Caki2 (cell line): ENCODE measurements at regions not wholly inside any gene's neighbourhood (a gene's known extent, or its start where the extent isn't known, plus 50 kb on each side); places are given as distances from the start of the nearest gene placed in this dataset.
"Not testable (repeated sequence)": the region's sequence is repeated elsewhere in the genome, so short reads cannot be mapped to it uniquely, and the experiment has no call there.

ENCODE experiments used
- DNase-seq: peaks from one replicate; pipeline ENCODE4 v3.0.0-alpha.2; 2015; ENCODE audit warnings: low read depth
- in situ Hi-C: cut with HindIII; loops from 2 replicates; pipeline ENCODE4 v1.10.0; 2016; ENCODE audit warnings: low sequenced_read_pairs, low pct_unique_long_range_greater_than_20kb, mixed read lengths

- in situ Hi-C loops, result no loop called here
- DNase-seq, result no peak
Observed at GRCh38 chr16:64278196-64278595, 843.7 kb downstream of the CDH11 start.

- in situ Hi-C loops, result no loop called here
- DNase-seq, result no peak
Observed at GRCh38 chr16:64276646-64277045, 845.2 kb downstream of the CDH11 start.

GRCh38 chr16:64272028-64272427 lies 849.8 kb downstream of the CDH11 start:
- in situ Hi-C loops, result no loop called here
- no peak for DNase-seq

GRCh38 chr16:64269756-64270155 lies 852.1 kb downstream of the CDH11 start:
- in situ Hi-C loops, result no loop called here

GRCh38 chr16:64265756-64266155 lies 856.1 kb downstream of the CDH11 start:
- DNase-seq, result no peak
- in situ Hi-C loops, result no loop called here

More at GRCh38 chr16:64269756-64270155, 852.1 kb downstream of the CDH11 start:
- DNase-seq, result no peak

GRCh38 chr16:64260631-64261401 lies 861.0 kb downstream of the CDH11 start:
- DNase-seq, in situ Hi-C loops: not testable (repeated sequence)

DNA sequence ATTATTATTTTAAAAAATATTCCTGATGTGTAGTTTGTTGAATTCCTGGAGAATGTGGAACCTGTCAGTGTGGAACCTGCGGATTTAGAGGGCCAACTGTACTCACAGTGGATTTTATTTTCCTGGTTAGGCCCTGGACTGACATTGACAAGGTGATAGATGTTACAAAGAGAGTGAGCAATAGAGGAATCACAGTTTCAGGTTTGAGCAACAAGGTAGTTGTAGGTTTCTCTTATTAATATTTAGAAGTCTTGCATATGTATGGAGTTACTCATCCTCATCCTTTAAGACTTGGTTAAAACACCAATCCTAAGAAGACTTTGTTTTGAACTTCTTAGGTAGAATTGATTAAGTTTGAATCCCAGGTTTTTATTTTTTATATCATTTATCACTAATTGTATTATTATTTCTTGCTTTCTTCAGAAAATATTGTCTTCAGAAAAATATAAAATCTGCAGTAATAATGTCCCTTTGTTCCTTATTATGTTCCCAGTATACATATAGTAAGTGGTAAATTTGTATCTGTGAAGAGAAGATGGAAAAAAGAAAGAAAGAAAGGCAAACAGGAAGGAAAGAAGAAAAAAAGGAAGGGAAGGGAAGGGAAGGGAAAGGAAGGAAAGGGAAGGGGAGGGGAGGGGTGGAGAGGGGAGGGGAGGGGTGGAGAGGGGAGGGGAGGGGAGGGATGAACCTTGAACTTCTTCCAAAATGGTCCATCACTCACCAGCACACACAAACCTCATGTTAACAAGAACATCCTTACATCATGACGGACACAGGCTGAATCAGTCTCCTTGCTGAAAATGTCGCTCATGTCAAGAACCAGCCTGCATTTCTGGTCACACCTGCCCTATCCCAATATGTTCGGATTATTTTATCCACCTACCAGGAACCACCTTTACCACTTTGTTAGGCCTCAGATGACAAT lies 867.2 kb downstream of the CDH11 start:
- in situ Hi-C loops, result no loop called here
- no peak for DNase-seq

GRCh38 chr16:64253525-64253924 lies 868.3 kb downstream of the CDH11 start:
- in situ Hi-C loops, result no loop called here

GRCh38 chr16:64253096-64253495 lies 868.8 kb downstream of the CDH11 start:
- in situ Hi-C loops, result no loop called here
- DNase-seq, result no peak

More at GRCh38 chr16:64253525-64253924, 868.3 kb downstream of the CDH11 start:
- DNase-seq, result no peak

DNA sequence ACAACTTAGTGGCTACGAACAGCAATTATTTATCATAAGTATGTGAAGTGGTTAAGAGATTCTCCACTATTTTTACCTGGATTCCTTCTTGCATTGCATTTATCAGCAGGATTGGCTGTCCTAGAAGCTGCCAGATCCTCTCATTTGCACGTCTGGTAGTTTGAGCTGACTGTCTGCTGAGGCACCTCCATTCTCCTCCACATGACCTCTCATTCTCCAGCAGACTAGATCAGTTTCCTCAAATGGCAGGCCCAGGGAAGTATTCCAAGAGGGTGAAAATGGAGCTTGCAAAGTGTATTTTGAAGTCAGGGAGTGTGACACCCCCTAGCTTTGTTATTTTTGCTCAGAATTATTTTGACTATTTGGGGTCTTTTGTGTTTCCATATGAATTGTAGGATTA lies 870.1 kb downstream of the CDH11 start:
- DNase-seq, result no peak
- in situ Hi-C loops, result no loop called here

GRCh38 chr16:64250866-64251265 lies 871.0 kb downstream of the CDH11 start:
- DNase-seq, result no peak
- in situ Hi-C loops, result no loop called here

- in situ Hi-C loops, result no loop called here
- no peak for DNase-seq
Observed at GRCh38 chr16:64242492-64242891, 879.4 kb downstream of the CDH11 start.

GRCh38 chr16:64240586-64240985 lies 881.3 kb downstream of the CDH11 start:
- DNase-seq, result peak; percentile 2
- in situ Hi-C loops, result no loop called here

GRCh38 chr16:64238571-64238970 lies 883.3 kb downstream of the CDH11 start:
- no peak for DNase-seq

GRCh38 chr16:64236316-64236715 lies 885.5 kb downstream of the CDH11 start:
- in situ Hi-C loops, result no loop called here
- DNase-seq, result no peak

More at GRCh38 chr16:64238571-64238970, 883.3 kb downstream of the CDH11 start:
- in situ Hi-C loops, result no loop called here

- DNase-seq, result no peak
- in situ Hi-C loops, result no loop called here
Observed at GRCh38 chr16:64234200-64234599, 887.7 kb downstream of the CDH11 start.

DNA sequence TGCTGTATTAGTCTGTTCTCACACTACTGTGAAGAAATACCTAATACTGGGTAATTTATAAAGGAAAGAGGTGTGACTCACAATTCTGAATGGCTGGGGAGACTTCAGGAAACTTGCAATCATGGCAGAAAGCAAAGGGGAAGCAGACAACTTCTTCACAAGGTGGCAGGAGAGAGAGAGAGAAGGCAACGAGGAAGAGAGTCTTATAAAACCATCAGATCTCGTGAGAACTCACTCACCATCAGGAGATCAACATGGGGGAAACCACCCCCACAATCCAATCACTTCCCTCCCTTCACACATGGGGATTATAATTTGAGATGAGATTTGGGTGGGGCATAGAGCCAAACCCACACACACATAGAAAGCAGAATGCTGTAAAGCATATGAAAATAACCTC lies 896.2 kb downstream of the CDH11 start:
- in situ Hi-C loops, result no loop called here
- DNase-seq, result no peak

DNA sequence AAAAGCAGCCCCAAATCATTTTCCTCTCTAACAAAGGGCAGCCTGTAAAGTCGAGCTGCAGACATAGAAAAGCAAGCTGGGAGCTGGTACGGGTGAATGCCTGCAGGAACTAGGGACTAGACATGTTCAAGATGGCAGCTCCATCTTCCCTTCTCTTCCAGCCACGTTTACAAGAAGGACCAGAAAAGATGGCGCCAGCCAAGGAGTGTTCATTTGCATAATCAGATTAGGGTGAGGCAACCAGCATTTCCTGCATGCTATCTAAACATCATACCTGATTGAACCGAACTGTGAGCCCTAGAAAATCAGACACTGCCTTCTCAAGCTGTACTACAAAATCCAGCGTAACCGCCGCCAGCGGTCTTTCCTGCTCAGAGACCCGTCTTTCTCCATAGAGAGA lies 896.8 kb downstream of the CDH11 start:
- in situ Hi-C loops, result no loop called here
- DNase-seq, result no peak

DNA sequence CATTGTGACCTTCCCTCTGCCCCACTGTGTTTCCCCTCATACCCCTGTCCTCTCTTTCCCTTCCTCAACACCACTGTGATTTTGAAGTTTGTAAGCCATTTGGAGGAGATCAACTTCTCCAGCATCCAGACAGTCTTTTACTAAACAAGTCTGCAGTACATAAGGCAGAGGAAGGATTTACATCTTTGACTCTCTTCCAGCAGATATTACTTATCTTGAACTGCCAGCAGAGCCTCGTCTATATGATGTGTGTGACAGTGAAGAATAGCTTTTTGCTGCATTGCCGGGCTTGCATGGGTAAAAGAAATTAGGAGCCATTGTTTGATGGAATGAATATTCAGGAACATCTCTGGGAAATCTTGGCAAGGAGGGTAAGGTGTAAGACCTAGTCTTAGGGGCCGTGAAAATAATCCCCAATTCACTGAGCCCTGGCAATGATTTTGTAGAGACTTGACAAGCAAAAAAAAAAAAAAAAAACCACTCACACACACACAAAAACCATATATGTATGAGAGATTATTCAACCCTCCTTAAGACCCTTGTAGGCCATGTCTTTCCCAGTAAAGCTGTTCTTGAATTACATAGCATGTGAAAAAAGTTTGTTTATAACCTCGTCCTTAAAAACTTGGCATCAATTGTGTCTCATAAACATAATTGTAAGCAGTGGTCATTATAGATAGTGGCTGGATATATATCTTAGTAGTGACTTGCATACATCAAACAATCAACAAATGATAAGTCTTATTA lies 903.9 kb downstream of the CDH11 start:
- DNase-seq, result no peak
- in situ Hi-C loops, result no loop called here
